ENCODE measurements at regions not wholly inside any gene's neighbourhood (a gene's known extent, or its start where the extent isn't known, plus 50 kb on each side); places are given as distances from the start of the nearest gene placed in this dataset.

GRCh38 chr6:74805916-74806696 lies 399.7 kb downstream of the COL12A1 start:
- no peak for TF ChIP-seq CTCF (IDR thresholded peaks at IDR 0.05; ENCODE audit: control insufficient read depth, extremely low read depth, insufficient read depth)
- DNase-seq (ENCODE audit: low read depth) = no peak

DNA sequence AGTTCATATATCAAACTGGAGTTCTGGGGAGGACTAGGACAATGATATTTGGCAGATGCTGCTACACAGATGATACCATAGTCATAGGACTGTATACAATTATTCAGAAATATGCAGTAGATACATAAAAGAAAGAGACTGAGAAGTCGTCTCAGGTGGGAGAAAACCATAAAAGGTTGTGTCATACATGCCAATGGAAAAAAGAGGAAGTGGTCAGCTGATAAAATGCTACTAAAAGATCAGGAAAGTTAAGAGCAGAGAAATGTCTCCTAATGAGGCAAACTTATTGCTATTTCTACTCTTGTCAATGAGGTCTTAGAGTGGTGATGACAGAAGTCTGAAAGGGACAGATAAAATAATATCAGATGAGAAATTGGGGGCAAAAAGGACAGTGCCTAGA lies 407.6 kb downstream of the COL12A1 start:
- no peak for TF ChIP-seq CTCF (IDR thresholded peaks at IDR 0.05; ENCODE audit: control insufficient read depth, extremely low read depth, insufficient read depth)
- no peak for DNase-seq (ENCODE audit: low read depth)
- no peak overlapping the region for H3K4me3 ChIP-seq (ENCODE audit: low read depth, low read length)

More at GRCh38 chr6:74805916-74806696, 399.7 kb downstream of the COL12A1 start:
- no peak overlapping the region for H3K4me3 ChIP-seq (ENCODE audit: low read depth, low read length)

DNA sequence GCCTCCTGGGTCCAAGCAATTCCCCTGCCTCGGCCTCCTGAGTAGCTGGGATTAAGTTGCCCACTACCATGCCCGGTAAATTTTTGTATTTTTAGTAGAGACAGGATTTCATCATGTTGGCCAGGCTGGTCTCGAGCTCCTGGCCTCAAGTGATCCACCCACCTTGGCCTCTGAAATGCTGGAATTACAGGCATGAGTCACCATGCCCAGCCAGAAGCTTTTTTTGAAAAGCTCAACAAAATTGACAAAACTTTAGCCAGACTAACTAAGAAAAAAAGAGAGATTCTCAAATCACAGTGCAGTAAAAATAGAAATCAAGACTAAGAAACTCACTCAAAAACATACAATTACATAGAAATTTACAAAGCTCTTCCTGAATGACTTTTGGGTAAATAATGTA lies 420.6 kb downstream of the COL12A1 start:
- no peak for TF ChIP-seq CTCF (IDR thresholded peaks at IDR 0.05; ENCODE audit: control insufficient read depth, extremely low read depth, insufficient read depth)
- DNase-seq (ENCODE audit: low read depth) = no peak
- H3K4me3 ChIP-seq (ENCODE audit: low read depth, low read length) = no peak overlapping the region

DNA sequence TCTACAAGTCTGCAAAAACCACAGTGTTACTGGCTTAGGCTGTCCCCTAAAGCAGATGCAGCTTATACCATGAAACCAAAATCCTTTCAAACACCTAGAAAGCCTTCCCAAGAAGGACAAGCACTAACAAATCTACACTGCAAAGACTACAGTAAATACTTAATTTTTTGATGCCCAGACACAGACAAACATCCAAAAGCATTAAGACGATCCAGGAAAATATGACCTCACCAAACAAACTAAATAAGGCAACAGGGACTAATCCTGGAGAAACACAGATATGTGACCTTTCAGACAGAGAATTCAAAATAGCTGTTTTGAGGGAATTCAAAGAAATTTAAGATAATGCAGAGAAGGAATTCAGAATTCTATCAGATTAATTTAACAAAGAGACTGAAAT lies 423.5 kb downstream of the COL12A1 start:
- no peak for DNase-seq (ENCODE audit: low read depth)
- H3K4me3 ChIP-seq (ENCODE audit: low read depth, low read length) = no peak overlapping the region
- TF ChIP-seq CTCF (IDR thresholded peaks at IDR 0.05; ENCODE audit: control insufficient read depth, extremely low read depth, insufficient read depth) = no peak

GRCh38 chr6:74780831-74781230 lies 425.0 kb downstream of the COL12A1 start:
- TF ChIP-seq CTCF (IDR thresholded peaks at IDR 0.05; ENCODE audit: control insufficient read depth, extremely low read depth, insufficient read depth) = no peak
- DNase-seq (ENCODE audit: low read depth) = no peak
- no peak overlapping the region for H3K4me3 ChIP-seq (ENCODE audit: low read depth, low read length)

- no peak overlapping the region for H3K4me3 ChIP-seq (ENCODE audit: low read depth, low read length)
- no peak for TF ChIP-seq CTCF (IDR thresholded peaks at IDR 0.05; ENCODE audit: control insufficient read depth, extremely low read depth, insufficient read depth)
- no peak for DNase-seq (ENCODE audit: low read depth)
Measured at GRCh38 chr6:74768738-74769137, 437.1 kb downstream of the COL12A1 start.

GRCh38 chr6:74768120-74768519 lies 437.7 kb downstream of the COL12A1 start:
- TF ChIP-seq CTCF (IDR thresholded peaks at IDR 0.05; ENCODE audit: control insufficient read depth, extremely low read depth, insufficient read depth) = no peak
- no peak overlapping the region for H3K4me3 ChIP-seq (ENCODE audit: low read depth, low read length)
- DNase-seq (ENCODE audit: low read depth) = no peak
